B cell (primary cell): ENCODE measurements at regions not wholly inside any gene's neighbourhood (a gene's known extent, or its start where the extent isn't known, plus 50 kb on each side); places are given as distances from the start of the nearest gene placed in this dataset.

ENCODE experiments used
- CTCF ChIP-seq: fragments of 200-600 bp; IDR thresholded peaks from one replicate; pipeline ENCODE4 v1.8.0; 2022; ENCODE audit warnings: antibody characterized with exemption, mild to moderate bottlenecking
- EZH2 ChIP-seq: IDR thresholded peaks from 2 replicates; pipeline ENCODE4 v1.6.1; 2012; ENCODE audit warnings: borderline replicate concordance, low read depth, mild to moderate bottlenecking, moderate library complexity, low read length; ENCODE audit not compliant: insufficient read depth, poor library complexity, severe bottlenecking

DNA sequence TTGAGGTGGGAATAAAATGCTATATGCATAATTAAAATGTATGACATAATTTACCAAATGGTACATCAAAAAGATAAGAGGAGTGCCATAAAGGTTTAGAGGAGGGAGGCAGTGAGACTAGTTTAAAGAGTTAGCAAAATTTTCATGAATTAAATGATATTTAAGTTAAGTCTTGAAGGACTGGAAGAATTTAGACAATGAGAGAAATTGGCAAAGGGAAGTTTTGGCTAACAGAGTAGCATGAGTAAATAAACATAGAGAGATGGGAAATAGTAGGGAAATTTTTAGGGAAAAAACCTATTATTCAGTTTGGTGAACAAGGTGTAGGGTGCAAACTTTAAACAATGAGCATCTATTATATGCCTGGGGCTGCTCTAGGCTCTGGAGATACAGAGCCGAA lies 68.8 kb downstream of the CAVIN2 start:
- TF ChIP-seq CTCF (no peak), EZH2 (no peak)
